CD4-positive, alpha-beta T cell (primary cell): ENCODE measurements at regions not wholly inside any gene's neighbourhood (a gene's known extent, or its start where the extent isn't known, plus 50 kb on each side); places are given as distances from the start of the nearest gene placed in this dataset.

Experiments used
- ATAC-seq: fragments of 200-7000 bp; cut with Tn5 transposase; one replicate; pipeline ENCODE4 v1.10.0; 2022; ENCODE audit warnings: mild to moderate bottlenecking; ENCODE audit not compliant: poor library complexity
- CTCF ChIA-PET: fragments of 350-600 bp; sonication (Branson Sonifier 250); formaldehyde crosslinking; loops from one replicate; lab custom pipeline; 2021; ENCODE audit warnings: antibody characterized with exemption, inconsistent platforms; lab: Charles Lee
- POLR2A ChIA-PET: fragments of 350-600 bp; sonication (Branson Sonifier 250); formaldehyde crosslinking; loops from one replicate; lab custom pipeline; 2021; ENCODE audit warnings: antibody characterized with exemption, inconsistent platforms; lab: Charles Lee
- DNase-seq, 14 experiments: peaks; one replicate each; pipeline ENCODE4 v3.0.0-alpha.2; 2013 to 2020; ENCODE audit warnings: mixed read lengths in 2 of 14
- H3K27ac ChIP-seq, 2 donors: one replicate each; pipeline versions ENCODE4 v1.5.1 to v1.7.0; 2013; ENCODE audit warnings: low read length in 2 of 2, low read depth in 1 of 2, mild to moderate bottlenecking in 1 of 2
- H3K27me3 ChIP-seq, 2 experiments: 1 replicate in 1 of 2; 2 replicates in 1 of 2; pipeline versions ENCODE4 v1.6.1 to v1.7.0; 2013; ENCODE audit warnings: low read length in 2 of 2, control low read depth in 1 of 2, mild to moderate bottlenecking in 1 of 2, moderate library complexity in 1 of 2; ENCODE audit not compliant: insufficient read depth in 2 of 2, control insufficient read depth in 1 of 2
- H3K36me3 ChIP-seq: one replicate; pipeline ENCODE4 v1.6.1; 2013; ENCODE audit warnings: low read length, control low read depth; ENCODE audit not compliant: insufficient read depth
- H3K4me1 ChIP-seq: one replicate; pipeline ENCODE4 v1.6.1; 2013; ENCODE audit warnings: low read length, control low read depth; ENCODE audit not compliant: insufficient read depth
- H3K4me3 ChIP-seq: one replicate; pipeline ENCODE4 v1.5.1; 2013; ENCODE audit warnings: mild to moderate bottlenecking, low read length, moderate library complexity
- H3K9me3 ChIP-seq, 2 experiments: 1 replicate in 1 of 2; 2 replicates in 1 of 2; pipeline versions ENCODE4 v1.6.1 to v1.7.0; 2013; ENCODE audit warnings: low read length in 2 of 2, mild to moderate bottlenecking in 2 of 2, control low read depth in 1 of 2, moderate library complexity in 1 of 2; ENCODE audit not compliant: control insufficient read depth in 1 of 2, insufficient read depth in 1 of 2
- H3K27ac Mint-ChIP-seq: one replicate; pipeline ENCODE4 v1.8.0; 2020; ENCODE audit warnings: mixed read lengths
- H3K27me3 Mint-ChIP-seq: one replicate; pipeline ENCODE4 v1.8.0; 2021; ENCODE audit warnings: mixed read lengths
- H3K36me3 Mint-ChIP-seq: one replicate; pipeline ENCODE4 v1.8.0; 2021; ENCODE audit warnings: low read depth, mixed read lengths
- H3K4me1 Mint-ChIP-seq: one replicate; pipeline ENCODE4 v1.8.0; 2021; ENCODE audit warnings: low read depth, mixed read lengths
- H3K4me3 Mint-ChIP-seq: one replicate; pipeline ENCODE4 v1.8.0; 2020; ENCODE audit warnings: mild to moderate bottlenecking, mixed read lengths
- H3K9me3 Mint-ChIP-seq: one replicate; pipeline ENCODE4 v1.8.0; 2020; ENCODE audit warnings: mixed read lengths
- intact Hi-C, 2 experiments: fragments of 100-400 bp; cut with DNase I in 1 of 2; cut with micrococcal nuclease in 1 of 2; formaldehyde crosslinking; loops; one replicate each; pipeline versions ENCODE4 v1.15.1 to v1.9.0; 2023 to 2025; cut with DNase I, micrococcal nuclease
- TF ChIP-seq, protein P1 (sequence below): fragments of 200-600 bp; IDR thresholded peaks from one replicate; pipeline ENCODE4 v1.8.0; 2022; ENCODE audit warnings: antibody characterized with exemption, mild to moderate bottlenecking

DNA sequence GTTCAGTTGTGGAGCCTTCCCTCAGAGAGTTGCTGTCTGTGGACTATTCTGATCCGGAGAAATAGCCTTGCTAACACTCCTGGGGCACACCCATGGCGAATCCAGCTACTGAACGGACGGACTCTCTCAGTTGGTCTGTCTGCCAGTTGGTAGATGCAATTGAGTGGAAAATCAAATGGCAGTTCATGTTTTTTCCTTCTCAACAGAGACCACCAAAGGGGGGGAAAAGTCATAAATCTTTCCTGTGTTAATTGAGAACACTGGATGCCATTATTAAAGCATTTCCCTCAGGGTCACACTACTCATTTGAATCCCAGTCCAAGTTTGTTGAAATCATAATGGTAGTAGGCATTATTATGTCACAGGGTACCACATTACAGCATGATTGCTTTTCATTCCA is 354.3 kb upstream of the FAR2 start:
- Mint-ChIP-seq H3K27me3 (peaks cover 5% of the 10 kb centered on the region), H3K4me1 (no peaks in the 10 kb centered on the region), H3K9me3 (no peaks in the 10 kb centered on the region), H3K36me3 (no peaks in the 10 kb centered on the region), H3K27ac (no peak overlapping the region), H3K4me3 (no peak overlapping the region)
- DNase-seq (no peak), ATAC-seq (no peak)
- H3K4me3 ChIP-seq: no peak overlapping the region
- H3K27ac ChIP-seq: no peak overlapping the region
- no peaks in the 10 kb centered on the region for H3K9me3 ChIP-seq
- H3K4me1 ChIP-seq: no peaks in the 10 kb centered on the region
- intact Hi-C loops: no loop called here
- TF ChIP-seq, protein P1, sequence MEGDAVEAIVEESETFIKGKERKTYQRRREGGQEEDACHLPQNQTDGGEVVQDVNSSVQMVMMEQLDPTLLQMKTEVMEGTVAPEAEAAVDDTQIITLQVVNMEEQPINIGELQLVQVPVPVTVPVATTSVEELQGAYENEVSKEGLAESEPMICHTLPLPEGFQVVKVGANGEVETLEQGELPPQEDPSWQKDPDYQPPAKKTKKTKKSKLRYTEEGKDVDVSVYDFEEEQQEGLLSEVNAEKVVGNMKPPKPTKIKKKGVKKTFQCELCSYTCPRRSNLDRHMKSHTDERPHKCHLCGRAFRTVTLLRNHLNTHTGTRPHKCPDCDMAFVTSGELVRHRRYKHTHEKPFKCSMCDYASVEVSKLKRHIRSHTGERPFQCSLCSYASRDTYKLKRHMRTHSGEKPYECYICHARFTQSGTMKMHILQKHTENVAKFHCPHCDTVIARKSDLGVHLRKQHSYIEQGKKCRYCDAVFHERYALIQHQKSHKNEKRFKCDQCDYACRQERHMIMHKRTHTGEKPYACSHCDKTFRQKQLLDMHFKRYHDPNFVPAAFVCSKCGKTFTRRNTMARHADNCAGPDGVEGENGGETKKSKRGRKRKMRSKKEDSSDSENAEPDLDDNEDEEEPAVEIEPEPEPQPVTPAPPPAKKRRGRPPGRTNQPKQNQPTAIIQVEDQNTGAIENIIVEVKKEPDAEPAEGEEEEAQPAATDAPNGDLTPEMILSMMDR: no peak
- no peaks in the 10 kb centered on the region for H3K36me3 ChIP-seq
- ChIA-PET POLR2A (no interaction called here), CTCF (no interaction called here)
- no peaks in the 10 kb centered on the region for H3K27me3 ChIP-seq

DNA sequence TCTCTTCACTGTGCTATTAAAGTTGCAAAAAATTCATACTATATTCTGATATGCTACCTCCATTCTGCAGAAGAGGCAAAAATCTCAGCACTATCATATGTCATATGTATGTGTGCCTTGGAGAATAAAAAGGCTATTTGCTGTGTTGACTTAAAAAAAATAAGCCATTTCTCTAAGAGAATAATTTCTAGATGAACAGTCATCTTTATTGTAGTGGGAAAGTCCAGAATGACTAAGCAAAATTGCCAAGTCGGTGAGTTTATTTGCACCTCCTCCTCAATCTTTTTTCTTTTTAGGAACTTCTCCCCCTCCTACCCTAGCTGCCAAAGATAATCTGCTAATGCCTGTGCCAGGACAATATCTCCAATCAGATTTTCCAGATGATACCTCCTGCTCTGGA is 353.8 kb upstream of the FAR2 start:
- Histone ChIP-seq H3K4me3 (no peak overlapping the region), H3K4me1 (no peaks in the 10 kb centered on the region), H3K9me3 (no peaks in the 10 kb centered on the region), H3K27ac (no peak overlapping the region), H3K27me3 (no peaks in the 10 kb centered on the region), H3K36me3 (no peaks in the 10 kb centered on the region)
- ChIA-PET POLR2A (no interaction called here), CTCF (no interaction called here)
- H3K4me3 Mint-ChIP-seq: no peak overlapping the region
- TF ChIP-seq, protein P1: no peak
- no peaks in the 10 kb centered on the region for H3K9me3 Mint-ChIP-seq
- H3K36me3 Mint-ChIP-seq: no peaks in the 10 kb centered on the region
- DNase-seq: no peak
- intact Hi-C loops: no loop called here
- H3K4me1 Mint-ChIP-seq: no peaks in the 10 kb centered on the region
- no peak overlapping the region for H3K27ac Mint-ChIP-seq
- no peak for ATAC-seq
- peaks cover 5% of the 10 kb centered on the region for H3K27me3 Mint-ChIP-seq

GRCh38 chr12:28799348-28799747 is 349.7 kb upstream of the FAR2 start:
- DNase-seq: no peak

More at GRCh38 chr12:28799348-28799747, 349.7 kb upstream of the FAR2 start:
- intact Hi-C loops: no loop called here
- H3K4me1 Mint-ChIP-seq: no peaks in the 10 kb centered on the region
- no peak overlapping the region for H3K4me3 Mint-ChIP-seq
- H3K4me3 ChIP-seq: no peak overlapping the region
- H3K27me3 ChIP-seq: no peaks in the 10 kb centered on the region
- no peak overlapping the region for H3K27ac ChIP-seq
- no peak overlapping the region for H3K27ac Mint-ChIP-seq
- CTCF ChIA-PET: no interaction called here
- POLR2A ChIA-PET: no interaction called here
- H3K27me3 Mint-ChIP-seq: peaks cover 5% of the 10 kb centered on the region
- H3K4me1 ChIP-seq: no peaks in the 10 kb centered on the region
- H3K9me3 Mint-ChIP-seq: no peaks in the 10 kb centered on the region
- no peaks in the 10 kb centered on the region for H3K36me3 ChIP-seq
- H3K9me3 ChIP-seq: no peaks in the 10 kb centered on the region
- TF ChIP-seq, protein P1: no peak
- H3K36me3 Mint-ChIP-seq: no peaks in the 10 kb centered on the region
- ATAC-seq: no peak
